Tibial nerve (tissue), 3 donors: ENCODE measurements at regions not wholly inside any gene's neighbourhood (a gene's known extent, or its start where the extent isn't known, plus 50 kb on each side); places are given as distances from the start of the nearest gene placed in this dataset.

ENCODE experiments used
- CTCF ChIP-seq, 5 experiments: fragments of 200-600 bp in 3 of 5; fragments of 450-650 bp in 2 of 5; sonication (generic) in 3 of 5; IDR thresholded peaks; one replicate each; pipeline ENCODE4 v1.5.1; 2016 to 2019; ENCODE audit warnings: antibody characterized with exemption in 5 of 5, mild to moderate bottlenecking in 3 of 5, moderate library complexity in 2 of 5
- POLR2A ChIP-seq, 2 donors: fragments of 450-650 bp; IDR thresholded peaks; one replicate each; pipeline ENCODE4 v1.6.1; 2017; ENCODE audit warnings: antibody characterized with exemption in 2 of 2, mild to moderate bottlenecking in 2 of 2, moderate library complexity in 2 of 2

DNA sequence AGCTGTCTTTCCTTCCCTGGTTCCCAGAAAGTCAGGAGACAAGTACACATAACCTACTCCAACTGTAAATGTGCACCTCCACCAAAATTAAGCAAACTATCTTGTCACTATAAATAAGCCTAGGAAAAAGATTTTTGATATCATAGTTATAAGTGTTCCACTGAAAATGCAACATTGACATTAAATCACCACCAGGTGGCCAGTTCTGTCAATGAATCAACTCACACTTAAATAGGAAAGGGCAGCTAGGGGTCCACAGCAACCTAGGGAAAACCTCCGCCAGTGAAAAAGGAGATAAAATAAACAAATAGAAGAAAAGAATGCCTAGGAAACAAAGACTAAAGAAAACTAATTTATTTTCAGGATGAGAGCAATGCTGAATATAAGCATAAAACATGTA is 243.0 kb upstream of the PTPRD start:
- no peak for TF ChIP-seq POLR2A (IDR thresholded peaks at IDR 0.05)
- no peak for TF ChIP-seq CTCF (IDR thresholded peaks at IDR 0.05)
